Tibial nerve (tissue), 4 donors: ENCODE measurements at regions not wholly inside any gene's neighbourhood (a gene's known extent, or its start where the extent isn't known, plus 50 kb on each side); places are given as distances from the start of the nearest gene placed in this dataset.

Source experiments
- DNase-seq, 2 donors: peaks; one replicate each; pipeline ENCODE4 v3.0.0-alpha.2; 2019; ENCODE audit warnings: low spot score in 2 of 2
- H3K27ac ChIP-seq, 4 donors: fragments of 200-600 bp; sonication (generic) in 3 of 4; one replicate each; pipeline ENCODE4 v1.5.1; 2017 to 2019; ENCODE audit warnings: mild to moderate bottlenecking in 1 of 4
- H3K27me3 ChIP-seq, 2 donors: fragments of 200-600 bp; sonication (generic) in 1 of 2; one replicate each; pipeline versions ENCODE4 v1.5.1 to v1.6.0; 2017 to 2019
- H3K36me3 ChIP-seq, 3 donors: fragments of 200-600 bp; sonication (generic); one replicate each; pipeline ENCODE4 v1.5.1; 2018 to 2019
- H3K4me1 ChIP-seq, 4 donors: fragments of 200-600 bp; sonication (generic) in 3 of 4; one replicate each; pipeline ENCODE4 v1.5.1; 2017 to 2019
- H3K4me3 ChIP-seq, 4 donors: fragments of 200-600 bp; sonication (generic) in 3 of 4; one replicate each; pipeline ENCODE4 v1.5.1; 2017 to 2019; ENCODE audit warnings: mild to moderate bottlenecking in 1 of 4, moderate library complexity in 1 of 4
- H3K9me3 ChIP-seq, 4 donors: fragments of 200-600 bp; sonication (generic) in 3 of 4; one replicate each; pipeline ENCODE4 v1.5.1; 2017 to 2019
- CTCF ChIP-seq, 5 experiments: fragments of 200-600 bp in 3 of 5; fragments of 450-650 bp in 2 of 5; sonication (generic) in 3 of 5; IDR thresholded peaks; one replicate each; pipeline ENCODE4 v1.5.1; 2016 to 2019; ENCODE audit warnings: antibody characterized with exemption in 5 of 5, mild to moderate bottlenecking in 3 of 5, moderate library complexity in 2 of 5
- EP300 ChIP-seq, 2 donors: sonication (generic); formaldehyde crosslinking; IDR thresholded peaks; one replicate each; pipeline ENCODE4 v1.6.1; 2017; ENCODE audit warnings: antibody characterized with exemption in 2 of 2, mild to moderate bottlenecking in 1 of 2
- POLR2A ChIP-seq, 2 donors: fragments of 450-650 bp; IDR thresholded peaks; one replicate each; pipeline ENCODE4 v1.6.1; 2017; ENCODE audit warnings: antibody characterized with exemption in 2 of 2, mild to moderate bottlenecking in 2 of 2, moderate library complexity in 2 of 2
- WGBS, 2 donors: methylation state at CpG; one replicate each; pipeline ENCODE4 v1.1.5; 2018; 5-methylcytosine and 5-hydroxymethylcytosine counted together

GRCh38 chr6:154596701-154597100 is 86.2 kb upstream of the CNKSR3 start:
- no peak for DNase-seq
- Histone ChIP-seq H3K36me3 (no peaks in the 10 kb centered on the region), H3K4me1 (peaks cover 0 to 5% (median 0%) of the 10 kb centered on the region in 4 donors), H3K27ac (no peak overlapping the region), H3K4me3 (no peak overlapping the region), H3K9me3 (no peaks in the 10 kb centered on the region), H3K27me3 (no peaks in the 10 kb centered on the region)
- no peak for TF ChIP-seq EP300 (IDR thresholded peaks at IDR 0.05)
- TF ChIP-seq CTCF (IDR thresholded peaks at IDR 0.05): no peak
- no peak for TF ChIP-seq POLR2A (IDR thresholded peaks at IDR 0.05)
- 91 to 96% methylated on average over 2 of the region's 2 CpGs for WGBS, 2 donors

- TF ChIP-seq EP300 (IDR thresholded peaks at IDR 0.05): no peak
- no peak for TF ChIP-seq POLR2A (IDR thresholded peaks at IDR 0.05)
- TF ChIP-seq CTCF (IDR thresholded peaks at IDR 0.05): no peak
- Histone ChIP-seq H3K9me3 (no peaks in the 10 kb centered on the region), H3K4me3 (no peak overlapping the region), H3K27ac (no peak overlapping the region), H3K27me3 (no peaks in the 10 kb centered on the region), H3K36me3 (no peaks in the 10 kb centered on the region), H3K4me1 (peaks cover 0 to 5% (median 0%) of the 10 kb centered on the region in 4 donors)
- WGBS, 2 donors: 87 to 89% methylated on average over 6 of the region's 6 CpGs
- DNase-seq: no peak
These were observed 87.9 kb upstream of the CNKSR3 start for GRCh38 chr6:154598399-154598798.

GRCh38 chr6:154602296-154602695 is 91.8 kb upstream of the CNKSR3 start:
- no peak for DNase-seq
- Histone ChIP-seq H3K27ac (peak overlapping the region in 2 of 4 donors; percentile 1 to 42), H3K4me1 (peaks cover 0 to 9% (median 0%) of the 10 kb centered on the region in 4 donors), H3K27me3 (no peaks in the 10 kb centered on the region), H3K36me3 (no peaks in the 10 kb centered on the region), H3K4me3 (no peak overlapping the region), H3K9me3 (no peaks in the 10 kb centered on the region)
- TF ChIP-seq EP300 (IDR thresholded peaks at IDR 0.05) (no peak), POLR2A (IDR thresholded peaks at IDR 0.05) (no peak), CTCF (IDR thresholded peaks at IDR 0.05) (no peak)
- WGBS, 2 donors: 64% methylated on average over 5 of the region's 5 CpGs

GRCh38 chr6:154602708-154603107 is 92.2 kb upstream of the CNKSR3 start:
- no peaks in the 10 kb centered on the region for H3K9me3 ChIP-seq
- no peaks in the 10 kb centered on the region for H3K27me3 ChIP-seq
- H3K4me3 ChIP-seq: no peak overlapping the region
- no peaks in the 10 kb centered on the region for H3K36me3 ChIP-seq
- peak overlapping the region in 2 of 4 donors; percentile 1 to 42 for H3K27ac ChIP-seq
- DNase-seq: no peak
- peaks cover 0 to 9% (median 0%) of the 10 kb centered on the region in 4 donors for H3K4me1 ChIP-seq
- TF ChIP-seq POLR2A (IDR thresholded peaks at IDR 0.05) (no peak), CTCF (IDR thresholded peaks at IDR 0.05) (no peak), EP300 (IDR thresholded peaks at IDR 0.05) (no peak)
- 67 to 73% methylated on average over 2 of the region's 2 CpGs for WGBS, 2 donors

- Histone ChIP-seq H3K9me3 (no peaks in the 10 kb centered on the region), H3K4me3 (no peak overlapping the region), H3K27ac (peak overlapping the region in 2 of 4 donors; percentile 73 to 89), H3K36me3 (no peaks in the 10 kb centered on the region), H3K27me3 (no peaks in the 10 kb centered on the region), H3K4me1 (peaks cover 0 to 9% (median 0%) of the 10 kb centered on the region in 4 donors)
- no peak for DNase-seq
- WGBS, 2 donors: 83 to 88% methylated on average over 8 of the region's 8 CpGs
- TF ChIP-seq CTCF (IDR thresholded peaks at IDR 0.05) (no peak), POLR2A (IDR thresholded peaks at IDR 0.05) (no peak), EP300 (IDR thresholded peaks at IDR 0.05) (no peak)
These were observed 93.6 kb upstream of the CNKSR3 start for GRCh38 chr6:154604119-154604518.
